ENCODE measurements at regions not wholly inside any gene's neighbourhood (a gene's known extent, or its start where the extent isn't known, plus 50 kb on each side); places are given as distances from the start of the nearest gene placed in this dataset.

GRCh38 chr1:221035662-221036153 is 156.5 kb downstream of the HLX start:
- DNase-seq (ENCODE audit: low read depth, low spot score) (peak; percentile 84), FAIRE-seq (peak; percentile 89)
- Histone ChIP-seq H3K79me2 (ENCODE audit: control insufficient read depth, insufficient read depth, low read length) (no peaks in the 10 kb centered on the region), H3K4me2 (ENCODE audit: insufficient read depth, low read length) (peak overlapping the region; percentile 75), H2AFZ (ENCODE audit: low read depth, low read length) (no peak overlapping the region), H3K27ac (ENCODE audit: insufficient read depth, low read depth, low read length) (peak overlapping the region; percentile 69), H3K9me1 (replicated peaks; ENCODE audit: control insufficient read depth, extremely low read depth, insufficient read depth, low read length) (no peaks in the 10 kb centered on the region), H3K4me1 (ENCODE audit: control insufficient read depth, extremely low read depth, insufficient read depth, low read length) (peaks cover 48% of the 10 kb centered on the region), H3K9ac (replicated peaks; ENCODE audit: extremely low read depth, insufficient read depth, low read length) (peak overlapping the region; percentile 46), H3K4me3 (replicated peaks in 1 of 3; ENCODE audit: insufficient read depth in 1 of 3, low read depth in 1 of 3, low read length in 3 of 3) (peak overlapping the region in 1 of 3 experiments; percentile 42), H3K36me3 (ENCODE audit: control insufficient read depth in 2 of 2, extremely low read depth in 1 of 2, insufficient read depth in 2 of 2, low read length in 2 of 2) (no peaks in the 10 kb centered on the region), H3K9me3 (replicated peaks; ENCODE audit: control insufficient read depth, insufficient read depth, low read length) (no peaks in the 10 kb centered on the region), H4K20me1 (replicated peaks; ENCODE audit: control insufficient read depth, extremely low read depth, insufficient read depth, low read length) (no peaks in the 10 kb centered on the region), H3K27me3 (ENCODE audit: control insufficient read depth in 2 of 2, insufficient read depth in 2 of 2, low read length in 2 of 2) (no peaks in the 10 kb centered on the region)
- BruUV-seq (replicated peaks) = TSS peak; percentile 98
- intact Hi-C loops (cut with micrococcal nuclease) = loop anchor here (1.0 to 10.0 kb wide), 2 partner anchors 44 to 709 kb away; partner anchors contain the start of gene DUSP10
- ChIA-PET CTCF (interaction anchor here (1.0 to 4.5 kb wide), 9 partner anchors 45 to 400 kb away, joined by 3 to 39 read pairs (median 5); no protein-coding TSS in a partner anchor), POLR2A (no interaction called here)
- dilution Hi-C loops (cut with MboI; ENCODE audit: extremely low pct_ligation_motif_present, low sequenced_read_pairs) = no loop called here
- no peak for TF ChIP-seq MAX (IDR thresholded peaks at IDR 0.05; ENCODE audit: insufficient read depth, insufficient read length)
- TF ChIP-seq CTCF (IDR thresholded peaks at IDR 0.05; ENCODE audit: extremely low read depth in 1 of 2, insufficient read depth in 1 of 2, low read depth in 1 of 2, low read length in 2 of 2) = no peak
- TF ChIP-seq JUN (IDR thresholded peaks at IDR 0.05; ENCODE audit: borderline replicate concordance, insufficient read depth, insufficient read length, low read depth) = peak; percentile 89
- peak; percentile 84 for TF ChIP-seq FOS (IDR thresholded peaks at IDR 0.05; ENCODE audit: borderline replicate concordance, insufficient read depth, low read length)
- TF ChIP-seq MYC (IDR thresholded peaks at IDR 0.05; ENCODE audit: low read depth, low read length) = no peak
- peak; percentile 97 for TF ChIP-seq GATA2 (IDR thresholded peaks at IDR 0.05; ENCODE audit: insufficient read depth, insufficient read length, low read depth, low read length)
- no peak for TF ChIP-seq EZH2 (IDR thresholded peaks at IDR 0.05; ENCODE audit: borderline replicate concordance, low read depth, low read length, severe bottlenecking)
- no peak for TF ChIP-seq POLR2A (IDR thresholded peaks at IDR 0.05; ENCODE audit: low read depth, low read length)
- TF ChIP-seq POLR2AphosphoS5 (IDR thresholded peaks at IDR 0.05; ENCODE audit: insufficient read depth, low read depth, low read length) = peak; percentile 38
